GM08714 (cell line): ENCODE measurements at regions not wholly inside any gene's neighbourhood (a gene's known extent, or its start where the extent isn't known, plus 50 kb on each side); places are given as distances from the start of the nearest gene placed in this dataset.

Experiments
- H3K4me3 ChIP-seq: fragments of 200-500 bp; sonication (Bioruptor generic); 2 replicates; pipeline ENCODE4 v1.5.1; 2014; ENCODE audit warnings: mild to moderate bottlenecking, low read length, inconsistent platforms
- ZNF274 ChIP-seq: IDR thresholded peaks from 2 replicates; pipeline ENCODE4 v1.6.1; 2012; ENCODE audit warnings: mild to moderate bottlenecking, low read depth, low read length

- no peak overlapping the region for H3K4me3 ChIP-seq
- no peak for TF ChIP-seq ZNF274
Observed at GRCh38 chr11:134838708-134839107, 426.7 kb upstream of the B3GAT1 start.

GRCh38 chr11:134837887-134838232 is 425.8 kb upstream of the B3GAT1 start:
- TF ChIP-seq ZNF274: no peak

GRCh38 chr11:134837166-134837886 is 425.3 kb upstream of the B3GAT1 start:
- no peak for TF ChIP-seq ZNF274
- H3K4me3 ChIP-seq: no peak overlapping the region

More at GRCh38 chr11:134837887-134838232, 425.8 kb upstream of the B3GAT1 start:
- no peak overlapping the region for H3K4me3 ChIP-seq

- TF ChIP-seq ZNF274: no peak
- no peak overlapping the region for H3K4me3 ChIP-seq
Observed at GRCh38 chr11:134836561-134836960, 424.5 kb upstream of the B3GAT1 start.

GRCh38 chr11:134835561-134835960 is 423.5 kb upstream of the B3GAT1 start:
- H3K4me3 ChIP-seq: no peak overlapping the region

GRCh38 chr11:134830312-134830711 is 418.3 kb upstream of the B3GAT1 start:
- no peak for TF ChIP-seq ZNF274
- H3K4me3 ChIP-seq: no peak overlapping the region

More at GRCh38 chr11:134835561-134835960, 423.5 kb upstream of the B3GAT1 start:
- no peak for TF ChIP-seq ZNF274

- TF ChIP-seq ZNF274: no peak
- H3K4me3 ChIP-seq: no peak overlapping the region
Observed at GRCh38 chr11:134823970-134824369, 411.9 kb upstream of the B3GAT1 start.

- no peak overlapping the region for H3K4me3 ChIP-seq
- TF ChIP-seq ZNF274: no peak
Observed at GRCh38 chr11:134822897-134823296, 410.9 kb upstream of the B3GAT1 start.

- no peak for TF ChIP-seq ZNF274
- H3K4me3 ChIP-seq: no peak overlapping the region
Observed at GRCh38 chr11:134821422-134821821, 409.4 kb upstream of the B3GAT1 start.

- no peak for TF ChIP-seq ZNF274
- no peak overlapping the region for H3K4me3 ChIP-seq
Observed at GRCh38 chr11:134819041-134819440, 407.0 kb upstream of the B3GAT1 start.

GRCh38 chr11:134818516-134818915 is 406.5 kb upstream of the B3GAT1 start:
- H3K4me3 ChIP-seq: no peak overlapping the region
- TF ChIP-seq ZNF274: no peak

- TF ChIP-seq ZNF274: no peak
- H3K4me3 ChIP-seq: no peak overlapping the region
Observed at GRCh38 chr11:134815404-134815803, 403.4 kb upstream of the B3GAT1 start.

- TF ChIP-seq ZNF274: no peak
- H3K4me3 ChIP-seq: no peak overlapping the region
Observed at GRCh38 chr11:134807997-134808396, 396.0 kb upstream of the B3GAT1 start.

- no peak for TF ChIP-seq ZNF274
- no peak overlapping the region for H3K4me3 ChIP-seq
Observed at GRCh38 chr11:134802598-134802997, 390.6 kb upstream of the B3GAT1 start.

GRCh38 chr11:134802116-134802515 is 390.1 kb upstream of the B3GAT1 start:
- no peak overlapping the region for H3K4me3 ChIP-seq
- no peak for TF ChIP-seq ZNF274

- no peak for TF ChIP-seq ZNF274
- H3K4me3 ChIP-seq: no peak overlapping the region
Observed at GRCh38 chr11:134801570-134801969, 389.5 kb upstream of the B3GAT1 start.
